HepG2 (cell line): ENCODE measurements at regions not wholly inside any gene's neighbourhood (a gene's known extent, or its start where the extent isn't known, plus 50 kb on each side); places are given as distances from the start of the nearest gene placed in this dataset.
A peak's percentile ranks its signal among the peaks of the same experiment; 100 is the strongest.

ENCODE experiments used
- AHDC1 ChIP-seq: sonication (generic); formaldehyde crosslinking; IDR thresholded peaks from 2 replicates; pipeline ENCODE4 v1.5.1; 2020; ENCODE audit warnings: mild to moderate bottlenecking, missing genetic modification reagents, borderline replicate concordance
- CCAR2 ChIP-seq: fragments of 200-400 bp; formaldehyde crosslinking; optimal IDR thresholded peaks from 2 replicates; pipeline ENCODE3; 2018; ENCODE audit warnings: low read depth, mild to moderate bottlenecking, low read length, moderate library complexity
- FLYWCH1 ChIP-seq: sonication (generic); formaldehyde crosslinking; IDR thresholded peaks from 2 replicates; pipeline ENCODE4 v1.8.1; 2023; ENCODE audit warnings: mild to moderate bottlenecking, missing genetic modification reagents
- KAT7 ChIP-seq: IDR thresholded peaks from 2 replicates; pipeline ENCODE4 v1.6.1; 2018; ENCODE audit warnings: borderline replicate concordance, missing compliant biosample characterization
- SP1 ChIP-seq, 2 experiments: fragments of 450-650 bp in 1 of 2; sonication (generic) in 1 of 2; formaldehyde crosslinking in 1 of 2; IDR thresholded peaks; 2 replicates each; pipeline versions ENCODE4 v1.4.0 to v1.6.1; 2016 to 2020; ENCODE audit warnings: missing genetic modification reagents in 1 of 2
- TOE1 ChIP-seq: sonication (generic); formaldehyde crosslinking; IDR thresholded peaks from 2 replicates; pipeline ENCODE4 v1.4.0; 2020; ENCODE audit warnings: mild to moderate bottlenecking, missing genetic modification reagents
- ZBTB39 ChIP-seq: sonication (generic); formaldehyde crosslinking; IDR thresholded peaks from 2 replicates; pipeline ENCODE4 v1.5.0; 2020; ENCODE audit warnings: missing genetic modification reagents
- ZC3H13 ChIP-seq: sonication (generic); formaldehyde crosslinking; IDR thresholded peaks from 2 replicates; pipeline ENCODE4 v1.8.1; 2023; ENCODE audit warnings: mild to moderate bottlenecking, missing genetic modification reagents, moderate library complexity
- ZHX2 ChIP-seq, 2 experiments: sonication (generic) in 1 of 2; formaldehyde crosslinking in 1 of 2; IDR thresholded peaks; 2 replicates each; pipeline versions ENCODE4 v1.6.1 to v1.9.0; 2014 to 2022; ENCODE audit warnings: antibody characterized with exemption in 1 of 2, borderline replicate concordance in 1 of 2, inconsistent platforms in 1 of 2, low read depth in 1 of 2, missing genetic modification reagents in 1 of 2
- ZNF280B ChIP-seq: sonication (generic); formaldehyde crosslinking; IDR thresholded peaks from 2 replicates; pipeline ENCODE4 v1.5.0; 2020; ENCODE audit warnings: missing genetic modification reagents, mild to moderate bottlenecking, borderline replicate concordance
- ZNF326 ChIP-seq: sonication (generic); formaldehyde crosslinking; IDR thresholded peaks from 2 replicates; pipeline ENCODE4 v1.4.0; 2020; ENCODE audit warnings: missing genetic modification reagents, borderline replicate concordance
- ZNF572 ChIP-seq: sonication (generic); formaldehyde crosslinking; IDR thresholded peaks from 2 replicates; pipeline ENCODE4 v1.5.1; 2020; ENCODE audit warnings: mild to moderate bottlenecking, missing genetic modification reagents

GRCh38 chr20:50371878-50372769, 138.1 kb upstream of the PTPN1 start (continued):
- TF ChIP-seq SP1 (IDR thresholded peaks at IDR 0.05) = no peak
- no peak for TF ChIP-seq SP1 (CRISPR knock-in tag; IDR thresholded peaks at IDR 0.05)
- no peak for TF ChIP-seq ZNF572 (CRISPR knock-in tag)
- no peak for TF ChIP-seq ZNF326 (CRISPR knock-in tag)
- no peak for TF ChIP-seq ZHX2 (IDR thresholded peaks at IDR 0.05; ENCODE audit: low read depth)
- no peak for TF ChIP-seq ZHX2 (CRISPR knock-in tag; IDR thresholded peaks at IDR 0.05; ENCODE audit: borderline replicate concordance)
- TF ChIP-seq CCAR2 = no peak
- TF ChIP-seq ZBTB39 (CRISPR knock-in tag) = no peak
- no peak for TF ChIP-seq TOE1 (CRISPR knock-in tag)
- TF ChIP-seq KAT7 (CRISPR knock-in tag) = no peak
- TF ChIP-seq AHDC1 = no peak
- TF ChIP-seq ZC3H13 = no peak
- TF ChIP-seq ZNF280B (CRISPR knock-in tag) = 0 out of 2 replicates have a peak, but pooled peaks have one; percentile 47
- TF ChIP-seq FLYWCH1 (CRISPR knock-in tag) = no peak
